ENCODE measurements at regions not wholly inside any gene's neighbourhood (a gene's known extent, or its start where the extent isn't known, plus 50 kb on each side); places are given as distances from the start of the nearest gene placed in this dataset.
"Not testable (repeated sequence)": the region's sequence is repeated elsewhere in the genome, so short reads cannot be mapped to it uniquely, and the experiment has no call there.

- ATAC-seq: peak; percentile 55
- no peak for DNase-seq
- intact Hi-C loops (cut with DNase I, micrococcal nuclease): no loop called here
These were observed 119.7 kb downstream of the DTL start for GRCh38 chr1:212155219-212155618.

GRCh38 chr1:212157252-212157651 lies 121.7 kb downstream of the DTL start:
- ATAC-seq (peak; percentile 93), DNase-seq (peak in 1 of 2 donors; percentile 32)
- intact Hi-C loops (cut with DNase I, micrococcal nuclease): no loop called here

- DNase-seq (no peak), ATAC-seq (peak; percentile 21)
- intact Hi-C loops (cut with DNase I, micrococcal nuclease): no loop called here
These were observed 123.6 kb downstream of the DTL start for GRCh38 chr1:212158912-212159796.

- DNase-seq (no peak), ATAC-seq (no peak)
- intact Hi-C loops (cut with DNase I, micrococcal nuclease): no loop called here
These were observed 123.9 kb upstream of the PPP2R5A start for GRCh38 chr1:212161231-212161781.

GRCh38 chr1:212162635-212163034 lies 122.6 kb upstream of the PPP2R5A start:
- no peak for ATAC-seq
- intact Hi-C loops (cut with DNase I, micrococcal nuclease): no loop called here
- no peak for DNase-seq

GRCh38 chr1:212164095-212164872 lies 120.9 kb upstream of the PPP2R5A start:
- DNase-seq: no peak
- ATAC-seq: no peak
- intact Hi-C loops (cut with DNase I, micrococcal nuclease): no loop called here

GRCh38 chr1:212166244-212166643 lies 119.0 kb upstream of the PPP2R5A start:
- intact Hi-C loops (cut with DNase I, micrococcal nuclease): no loop called here

GRCh38 chr1:212166644-212167043 lies 118.6 kb upstream of the PPP2R5A start:
- no peak for ATAC-seq
- intact Hi-C loops (cut with DNase I, micrococcal nuclease): no loop called here
- DNase-seq: no peak

More at GRCh38 chr1:212166244-212166643, 119.0 kb upstream of the PPP2R5A start:
- DNase-seq (no peak), ATAC-seq (no peak)

- intact Hi-C loops (cut with DNase I, micrococcal nuclease): no loop called here
- ATAC-seq (no peak), DNase-seq (no peak)
These were observed 118.1 kb upstream of the PPP2R5A start for GRCh38 chr1:212167098-212167497.

GRCh38 chr1:212173567-212173966 lies 111.6 kb upstream of the PPP2R5A start:
- intact Hi-C loops (cut with DNase I, micrococcal nuclease): no loop called here
- no peak for DNase-seq
- peak; percentile 57 for ATAC-seq

- DNase-seq; intact Hi-C loops (cut with DNase I, micrococcal nuclease): not testable (repeated sequence)
- ATAC-seq: peak; percentile 87
These were observed 110.9 kb upstream of the PPP2R5A start for GRCh38 chr1:212174295-212174694.

GRCh38 chr1:212177542-212177941 lies 107.7 kb upstream of the PPP2R5A start:
- intact Hi-C loops (cut with DNase I, micrococcal nuclease): no loop called here
- DNase-seq (no peak), ATAC-seq (no peak)

- no peak for ATAC-seq
- intact Hi-C loops (cut with DNase I, micrococcal nuclease): no loop called here
- DNase-seq: no peak
These were observed 106.4 kb upstream of the PPP2R5A start for GRCh38 chr1:212178851-212179250.

GRCh38 chr1:212179394-212180076 lies 105.7 kb upstream of the PPP2R5A start:
- DNase-seq: no peak
- intact Hi-C loops (cut with DNase I, micrococcal nuclease): no loop called here
- ATAC-seq: no peak

- no peak for DNase-seq
- intact Hi-C loops (cut with DNase I, micrococcal nuclease): no loop called here
- no peak for ATAC-seq
These were observed 104.0 kb upstream of the PPP2R5A start for GRCh38 chr1:212181015-212181882.

- intact Hi-C loops (cut with DNase I, micrococcal nuclease): no loop called here
- no peak for DNase-seq
- ATAC-seq: no peak
These were observed 103.0 kb upstream of the PPP2R5A start for GRCh38 chr1:212182171-212182570.

GRCh38 chr1:212182579-212182978 lies 102.6 kb upstream of the PPP2R5A start:
- intact Hi-C loops (cut with DNase I, micrococcal nuclease): no loop called here

More at GRCh38 chr1:212182579-212182978, 102.6 kb upstream of the PPP2R5A start:
- ATAC-seq: peak; percentile 75
- DNase-seq: no peak
